Erythroblast (primary cell): ENCODE measurements at regions not wholly inside any gene's neighbourhood (a gene's known extent, or its start where the extent isn't known, plus 50 kb on each side); places are given as distances from the start of the nearest gene placed in this dataset.
"Not testable (repeated sequence)": the region's sequence is repeated elsewhere in the genome, so short reads cannot be mapped to it uniquely, and the experiment has no call there.

ENCODE experiments used
- GATA1 ChIP-seq: IDR thresholded peaks from 2 replicates; pipeline ENCODE4 v1.6.1; 2011; ENCODE audit warnings: low read depth, mild to moderate bottlenecking, control low read depth, low read length, moderate library complexity
- POLR2A ChIP-seq: IDR thresholded peaks from 2 replicates; pipeline ENCODE4 v1.6.1; 2011; ENCODE audit warnings: mild to moderate bottlenecking, low read length

DNA sequence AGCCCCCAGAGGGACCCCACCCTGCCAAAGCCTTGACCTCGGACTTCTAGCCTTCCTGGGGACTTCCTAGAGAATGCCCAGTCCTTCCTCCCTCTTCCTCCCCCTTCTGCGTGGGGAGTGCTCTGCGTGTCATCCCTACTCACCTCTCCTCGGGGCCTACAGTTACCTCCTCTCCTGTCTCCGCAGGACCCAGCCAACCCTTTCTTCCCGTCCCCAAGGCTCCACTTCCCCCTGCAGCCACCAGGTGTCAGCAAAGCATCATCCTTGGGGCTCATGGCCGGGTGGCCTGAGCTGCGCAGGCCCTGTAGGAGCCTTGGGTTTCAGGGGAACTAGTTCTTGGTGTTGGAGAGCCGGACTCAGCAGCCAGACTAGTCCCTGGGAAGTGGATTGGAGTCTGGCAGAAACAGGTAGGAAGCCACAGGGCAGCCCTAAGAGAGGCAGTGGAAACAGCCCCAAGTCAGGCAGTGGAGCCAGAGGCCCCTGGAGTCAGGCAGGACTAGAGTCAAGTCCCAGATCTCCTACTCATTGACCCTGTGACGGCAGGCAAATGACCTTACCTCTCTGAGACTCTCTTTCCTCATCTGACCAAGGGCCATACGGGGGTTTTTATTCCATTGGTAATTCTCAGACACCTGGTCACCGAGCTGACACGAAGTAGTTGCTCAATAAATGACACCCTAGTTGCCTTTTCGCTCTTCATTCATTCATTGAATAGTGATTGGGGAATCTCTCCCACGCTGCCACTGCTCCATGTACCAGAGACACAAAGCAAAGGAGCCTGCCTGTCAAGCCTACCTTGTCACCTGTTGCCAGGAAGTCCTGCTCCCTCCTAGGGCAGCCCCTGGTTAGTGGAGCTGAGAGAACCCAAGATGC is 101.8 kb upstream of the GRK3 start:
- not testable (repeated sequence) for TF ChIP-seq POLR2A, GATA1
